SK-N-MC (cell line): ENCODE measurements at regions not wholly inside any gene's neighbourhood (a gene's known extent, or its start where the extent isn't known, plus 50 kb on each side); places are given as distances from the start of the nearest gene placed in this dataset.

Experiments
- EZH2 ChIP-seq: fragments of 200-600 bp; sonication (generic); IDR thresholded peaks from one replicate; pipeline ENCODE4 v1.6.1; 2017; ENCODE audit warnings: antibody characterized with exemption
- POLR2AphosphoS5 ChIP-seq: IDR thresholded peaks from 2 replicates; pipeline ENCODE4 v1.6.1; 2012; ENCODE audit warnings: mild to moderate bottlenecking, low read depth, low read length, borderline replicate concordance

GRCh38 chr16:8175411-8175810 is 414.9 kb downstream of the TMEM114 start:
- TF ChIP-seq EZH2 = no peak
- TF ChIP-seq POLR2AphosphoS5 = no peak
